Smooth muscle cell (in vitro differentiated cells): ENCODE measurements at regions not wholly inside any gene's neighbourhood (a gene's known extent, or its start where the extent isn't known, plus 50 kb on each side); places are given as distances from the start of the nearest gene placed in this dataset.

Experiments
- DNase-seq: peaks from one replicate; lab custom pipeline; 2025; ENCODE audit not compliant: unreplicated experiment; lab: John Stamatoyannopoulos, UW
- H2AFZ ChIP-seq: fragments of 200-600 bp; sonication (generic); 2 replicates; pipeline ENCODE4 v1.6.0; 2016; ENCODE audit warnings: antibody characterized with exemption, low read depth, mild to moderate bottlenecking
- H3F3A ChIP-seq: fragments of 200-600 bp; sonication (generic); 2 replicates; pipeline ENCODE4 v1.6.0; 2017; ENCODE audit warnings: antibody characterized with exemption, low read depth
- H3K27ac ChIP-seq: fragments of 200-600 bp; sonication (generic); 2 replicates; pipeline ENCODE4 v1.5.1; 2016; ENCODE audit warnings: low read depth, mild to moderate bottlenecking
- H3K27me3 ChIP-seq: fragments of 200-600 bp; sonication (generic); 2 replicates; pipeline ENCODE4 v1.6.1; 2016; ENCODE audit warnings: low read depth, mild to moderate bottlenecking
- H3K36me3 ChIP-seq: fragments of 200-600 bp; sonication (generic); 2 replicates; pipeline ENCODE4 v1.5.1; 2016; ENCODE audit warnings: low read depth
- H3K4me1 ChIP-seq: fragments of 200-600 bp; sonication (generic); 2 replicates; pipeline ENCODE4 v1.5.1; 2016; ENCODE audit warnings: low read depth
- H3K4me2 ChIP-seq: fragments of 200-600 bp; sonication (generic); 2 replicates; pipeline ENCODE4 v1.6.0; 2016; ENCODE audit warnings: mild to moderate bottlenecking
- H3K4me3 ChIP-seq: fragments of 200-600 bp; sonication (generic); 2 replicates; pipeline ENCODE4 v1.5.1; 2016; ENCODE audit warnings: mild to moderate bottlenecking
- H3K79me2 ChIP-seq: fragments of 200-600 bp; sonication (generic); 2 replicates; pipeline ENCODE4 v1.6.0; 2016; ENCODE audit warnings: low read depth, mild to moderate bottlenecking
- H3K9ac ChIP-seq: fragments of 200-600 bp; sonication (generic); 2 replicates; pipeline ENCODE4 v1.6.0; 2016; ENCODE audit warnings: low read depth
- H3K9me3 ChIP-seq: fragments of 200-600 bp; sonication (generic); replicated peaks from 2 replicates; pipeline ENCODE4 v1.5.1; 2016; ENCODE audit warnings: low read depth
- H4K20me1 ChIP-seq: fragments of 200-600 bp; sonication (generic); 2 replicates; pipeline ENCODE4 v1.6.0; 2016; ENCODE audit warnings: low read depth
- CTCF ChIP-seq: fragments of 200-600 bp; sonication (generic); IDR thresholded peaks from 2 replicates; pipeline ENCODE4 v1.5.1; 2017; ENCODE audit warnings: borderline replicate concordance, mild to moderate bottlenecking, antibody characterized with exemption; ENCODE audit not compliant: insufficient read depth, poor library complexity, severe bottlenecking
- WGBS: methylation state at CpG from one replicate; pipeline ENCODE4 v1.1.7; 2016; ENCODE audit warnings: low lambda C conversion rate; 5-methylcytosine and 5-hydroxymethylcytosine counted together

GRCh38 chr7:9100289-9100688, 666.9 kb downstream of the NXPH1 start:
- no peak overlapping the region for H3K27ac ChIP-seq
- TF ChIP-seq CTCF: no peak
- H3K27me3 ChIP-seq: no peaks in the 10 kb centered on the region
- H3K4me1 ChIP-seq: no peaks in the 10 kb centered on the region
- peaks cover 3% of the 10 kb centered on the region for H3K36me3 ChIP-seq
- H3K79me2 ChIP-seq: no peaks in the 10 kb centered on the region
- 81% methylated on average over 2 of the region's 2 CpGs for WGBS
- H3F3A ChIP-seq: no peaks in the 10 kb centered on the region
- no peak overlapping the region for H3K4me2 ChIP-seq
- H3K9me3 ChIP-seq: peaks cover 8% of the 10 kb centered on the region
- no peak for DNase-seq
- no peaks in the 10 kb centered on the region for H4K20me1 ChIP-seq
- H3K4me3 ChIP-seq: no peak overlapping the region
- no peak overlapping the region for H3K9ac ChIP-seq
- peak overlapping the region; percentile 28 for H2AFZ ChIP-seq

GRCh38 chr7:9102846-9103245, 669.4 kb downstream of the NXPH1 start:
- TF ChIP-seq CTCF: no peak
- no peak for DNase-seq
- H3K27me3 ChIP-seq: no peaks in the 10 kb centered on the region

GRCh38 chr7:9106747-9107146, 673.3 kb downstream of the NXPH1 start:
- Histone ChIP-seq H3F3A (no peaks in the 10 kb centered on the region), H3K9me3 (peaks cover under 1% of the 10 kb centered on the region), H3K79me2 (no peaks in the 10 kb centered on the region), H3K4me1 (no peaks in the 10 kb centered on the region), H3K27ac (no peak overlapping the region), H3K36me3 (peaks cover 5% of the 10 kb centered on the region), H4K20me1 (no peaks in the 10 kb centered on the region), H3K4me2 (no peak overlapping the region), H3K9ac (no peak overlapping the region), H3K27me3 (no peaks in the 10 kb centered on the region), H2AFZ (no peak overlapping the region), H3K4me3 (no peak overlapping the region)
- 90% methylated on average over 3 of the region's 3 CpGs for WGBS
- DNase-seq: no peak
- TF ChIP-seq CTCF: no peak

More at GRCh38 chr7:9102846-9103245, 669.4 kb downstream of the NXPH1 start:
- Histone ChIP-seq H3K4me1 (no peaks in the 10 kb centered on the region), H4K20me1 (no peaks in the 10 kb centered on the region), H3K4me2 (no peak overlapping the region), H3K9me3 (peaks cover 8% of the 10 kb centered on the region), H3K27ac (no peak overlapping the region), H2AFZ (no peak overlapping the region), H3F3A (no peaks in the 10 kb centered on the region), H3K4me3 (no peak overlapping the region), H3K36me3 (peaks cover 3% of the 10 kb centered on the region), H3K79me2 (no peaks in the 10 kb centered on the region), H3K9ac (no peak overlapping the region)

GRCh38 chr7:9120331-9120730, 686.9 kb downstream of the NXPH1 start:
- TF ChIP-seq CTCF: no peak
- DNase-seq: no peak
- no peak overlapping the region for H3K4me3 ChIP-seq
- H3K4me2 ChIP-seq: no peak overlapping the region
- no peaks in the 10 kb centered on the region for H3F3A ChIP-seq
- no peak overlapping the region for H3K27ac ChIP-seq
- H3K9me3 ChIP-seq: no peaks in the 10 kb centered on the region
- no peaks in the 10 kb centered on the region for H3K79me2 ChIP-seq
- H3K36me3 ChIP-seq: no peaks in the 10 kb centered on the region
- no peak overlapping the region for H3K9ac ChIP-seq
- H4K20me1 ChIP-seq: no peaks in the 10 kb centered on the region
- H3K4me1 ChIP-seq: no peaks in the 10 kb centered on the region
- no peaks in the 10 kb centered on the region for H3K27me3 ChIP-seq
- peak overlapping the region; percentile 69 for H2AFZ ChIP-seq
